K562 (cell line): ENCODE measurements at regions not wholly inside any gene's neighbourhood (a gene's known extent, or its start where the extent isn't known, plus 50 kb on each side); places are given as distances from the start of the nearest gene placed in this dataset.

ENCODE experiments used
- ADNP ChIP-seq: fragments of 200-800 bp; sonication (Bioruptor generic); IDR thresholded peaks from 2 replicates; pipeline ENCODE4 v1.6.1; 2016; ENCODE audit warnings: missing genetic modification characterization, missing compliant biosample characterization
- BDP1 ChIP-seq: IDR thresholded peaks from 3 replicates; pipeline ENCODE4 v1.6.1; 2011; ENCODE audit not compliant: insufficient read length, insufficient read depth
- CBX8 ChIP-seq: fragments of 200-600 bp; sonication (generic); IDR thresholded peaks from 2 replicates; pipeline ENCODE4 v1.6.1; 2012; ENCODE audit warnings: borderline replicate concordance, mixed run types, low read depth, mild to moderate bottlenecking, moderate library complexity, mixed read lengths, low read length, control low read depth, inconsistent platforms; ENCODE audit not compliant: poor library complexity, severe bottlenecking; ENCODE audit errors: extremely low read depth
- FOXJ2 ChIP-seq: fragments of 200-800 bp; sonication (Bioruptor generic); IDR thresholded peaks from 2 replicates; pipeline ENCODE4 v1.6.1; 2016; ENCODE audit warnings: missing genetic modification characterization, missing compliant biosample characterization
- GATAD2B ChIP-seq: fragments of 450-650 bp; IDR thresholded peaks from 2 replicates; pipeline ENCODE4 v1.6.1; 2017; ENCODE audit warnings: mild to moderate bottlenecking, borderline replicate concordance
- MEF2A ChIP-seq: IDR thresholded peaks from 2 replicates; pipeline ENCODE4 v1.6.1; 2011; ENCODE audit warnings: low read depth, mild to moderate bottlenecking, low read length, moderate library complexity; ENCODE audit not compliant: control insufficient read depth
- MXD1 ChIP-seq: fragments of 250-450 bp; sonication (Bioruptor Pico); IDR thresholded peaks from 2 replicates; pipeline ENCODE4 v1.8.0; 2021; ENCODE audit warnings: borderline replicate concordance, mild to moderate bottlenecking, moderate library complexity; ENCODE audit not compliant: poor library complexity, severe bottlenecking
- NFIC ChIP-seq: fragments of 450-650 bp; IDR thresholded peaks from 2 replicates; pipeline ENCODE4 v1.6.1; 2017; ENCODE audit warnings: mild to moderate bottlenecking, inconsistent platforms
- NFRKB ChIP-seq: fragments of 450-650 bp; IDR thresholded peaks from 2 replicates; pipeline ENCODE4 v1.6.1; 2016; ENCODE audit warnings: low read depth
- POLR2H ChIP-seq: IDR thresholded peaks from 2 replicates; pipeline ENCODE4 v1.6.1; 2016; ENCODE audit warnings: missing genetic modification characterization, low read depth, mild to moderate bottlenecking, control low read depth, missing compliant biosample characterization, moderate library complexity
- POLR3G ChIP-seq: IDR thresholded peaks from 2 replicates; pipeline ENCODE4 v1.6.1; 2011; ENCODE audit not compliant: insufficient read length, insufficient replicate concordance; ENCODE audit errors: extremely low read depth
- SMARCA4 ChIP-seq: fragments of 450-650 bp; IDR thresholded peaks from 2 replicates; pipeline ENCODE4 v1.6.1; 2016
- TBP ChIP-seq: optimal IDR thresholded peaks from 2 replicates; pipeline ENCODE3; 2011; ENCODE audit warnings: low read depth, low read length, improper control_type of control experiment
- TCF3 ChIP-seq: sonication (generic); formaldehyde crosslinking; IDR thresholded peaks from 2 replicates; pipeline ENCODE4 v1.4.0; 2020; ENCODE audit warnings: mild to moderate bottlenecking, missing genetic modification reagents
- ZNF740 ChIP-seq, 3 experiments: fragments of 200-800 bp in 1 of 3; sonication (Bioruptor generic) in 1 of 3; sonication (generic) in 1 of 3; formaldehyde crosslinking in 1 of 3; IDR thresholded peaks; 2 replicates each; pipeline versions ENCODE4 v1.6.1 to v1.8.0; 2016 to 2022; ENCODE audit warnings: mild to moderate bottlenecking in 2 of 3, missing compliant biosample characterization in 2 of 3, missing genetic modification characterization in 2 of 3, missing genetic modification reagents in 1 of 3
- TF ChIP-seq, protein P1 (sequence below): IDR thresholded peaks from 2 replicates; pipeline ENCODE4 v1.6.1; 2011; ENCODE audit warnings: borderline replicate concordance, low read depth, mild to moderate bottlenecking, moderate library complexity, low read length; ENCODE audit not compliant: insufficient read depth, poor library complexity, severe bottlenecking
- TF ChIP-seq, protein P2 (sequence below), 2 experiments: fragments of 450-650 bp; conservative IDR thresholded peaks; 2 replicates each; pipeline ENCODE4 v1.6.1; 2017; ENCODE audit warnings: mild to moderate bottlenecking in 2 of 2, moderate library complexity in 2 of 2
- TF ChIP-seq, protein P3 (sequence below): IDR thresholded peaks from 3 replicates; pipeline ENCODE4 v1.6.1; 2011; ENCODE audit warnings: borderline replicate concordance, mild to moderate bottlenecking, moderate library complexity; ENCODE audit not compliant: insufficient read length; ENCODE audit errors: extremely low read depth

DNA sequence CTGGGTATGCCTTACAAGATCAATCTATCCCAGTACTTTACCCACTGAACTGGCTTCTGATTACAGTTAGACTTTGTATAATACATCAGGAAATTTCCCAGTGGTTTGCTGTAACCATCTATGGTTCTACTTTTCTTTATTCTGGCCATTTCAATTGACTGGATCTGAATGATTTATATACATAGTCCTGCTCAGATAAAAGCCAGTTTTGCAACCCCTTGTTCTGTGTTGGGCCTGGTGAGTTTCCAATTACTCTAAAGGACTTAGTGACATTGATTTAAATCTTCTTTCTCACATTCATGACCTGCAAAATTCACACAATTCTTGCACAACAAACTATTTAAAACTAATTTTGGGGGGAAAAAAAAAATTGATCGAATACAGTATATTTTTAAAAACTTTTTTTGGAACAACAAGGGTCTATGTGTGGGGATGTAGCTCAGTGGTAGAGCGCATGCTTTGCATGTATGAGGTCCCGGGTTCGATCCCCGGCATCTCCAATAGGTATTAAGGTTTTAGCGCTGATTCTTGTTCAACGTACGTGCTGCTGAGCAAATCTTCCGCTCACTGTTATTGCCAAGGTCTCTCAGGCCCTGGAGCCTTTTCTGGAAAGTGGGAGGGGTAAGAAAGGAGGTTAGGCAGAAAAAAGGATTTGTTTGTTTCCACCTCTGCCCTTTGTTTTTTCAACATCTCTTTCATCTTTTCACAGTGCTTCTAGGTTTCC is 117.5 kb downstream of the GPX5 start (continued):
- TF ChIP-seq, protein P1, sequence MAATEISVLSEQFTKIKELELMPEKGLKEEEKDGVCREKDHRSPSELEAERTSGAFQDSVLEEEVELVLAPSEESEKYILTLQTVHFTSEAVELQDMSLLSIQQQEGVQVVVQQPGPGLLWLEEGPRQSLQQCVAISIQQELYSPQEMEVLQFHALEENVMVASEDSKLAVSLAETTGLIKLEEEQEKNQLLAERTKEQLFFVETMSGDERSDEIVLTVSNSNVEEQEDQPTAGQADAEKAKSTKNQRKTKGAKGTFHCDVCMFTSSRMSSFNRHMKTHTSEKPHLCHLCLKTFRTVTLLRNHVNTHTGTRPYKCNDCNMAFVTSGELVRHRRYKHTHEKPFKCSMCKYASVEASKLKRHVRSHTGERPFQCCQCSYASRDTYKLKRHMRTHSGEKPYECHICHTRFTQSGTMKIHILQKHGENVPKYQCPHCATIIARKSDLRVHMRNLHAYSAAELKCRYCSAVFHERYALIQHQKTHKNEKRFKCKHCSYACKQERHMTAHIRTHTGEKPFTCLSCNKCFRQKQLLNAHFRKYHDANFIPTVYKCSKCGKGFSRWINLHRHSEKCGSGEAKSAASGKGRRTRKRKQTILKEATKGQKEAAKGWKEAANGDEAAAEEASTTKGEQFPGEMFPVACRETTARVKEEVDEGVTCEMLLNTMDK, result no peak
- TF ChIP-seq ZNF740 (CRISPR knock-in tag; IDR thresholded peaks at IDR 0.05) (no peak), ZNF740 (tag; IDR thresholded peaks at IDR 0.05) (no peak), ADNP (tag) (0 out of 2 replicates have a peak, but pooled peaks have one; percentile 31), TCF3 (CRISPR knock-in tag) (no peak), CBX8 (no peak), NFRKB (no peak), SMARCA4 (no peak), MXD1 (no peak), POLR3G (peak; percentile 24), NFIC (peak; percentile 52; the same call in 1 of the 2 replicates), BDP1 (peak; percentile 25), MEF2A (no peak), GATAD2B (no peak), POLR2H (tag) (peak; percentile 98), TBP (peak; percentile 99), FOXJ2 (tag) (no peak)
- TF ChIP-seq, protein P2, sequence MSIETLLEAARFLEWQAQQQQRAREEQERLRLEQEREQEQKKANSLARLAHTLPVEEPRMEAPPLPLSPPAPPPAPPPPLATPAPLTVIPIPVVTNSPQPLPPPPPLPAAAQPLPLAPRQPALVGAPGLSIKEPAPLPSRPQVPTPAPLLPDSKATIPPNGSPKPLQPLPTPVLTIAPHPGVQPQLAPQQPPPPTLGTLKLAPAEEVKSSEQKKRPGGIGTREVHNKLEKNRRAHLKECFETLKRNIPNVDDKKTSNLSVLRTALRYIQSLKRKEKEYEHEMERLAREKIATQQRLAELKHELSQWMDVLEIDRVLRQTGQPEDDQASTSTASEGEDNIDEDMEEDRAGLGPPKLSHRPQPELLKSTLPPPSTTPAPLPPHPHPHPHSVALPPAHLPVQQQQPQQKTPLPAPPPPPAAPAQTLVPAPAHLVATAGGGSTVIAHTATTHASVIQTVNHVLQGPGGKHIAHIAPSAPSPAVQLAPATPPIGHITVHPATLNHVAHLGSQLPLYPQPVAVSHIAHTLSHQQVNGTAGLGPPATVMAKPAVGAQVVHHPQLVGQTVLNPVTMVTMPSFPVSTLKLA (conservative IDR thresholded peaks at IDR 0.05), result 0 out of 4 replicates have a peak, but pooled peaks of 1 of the 2 experiments have one; percentile 14
- TF ChIP-seq, protein P3, sequence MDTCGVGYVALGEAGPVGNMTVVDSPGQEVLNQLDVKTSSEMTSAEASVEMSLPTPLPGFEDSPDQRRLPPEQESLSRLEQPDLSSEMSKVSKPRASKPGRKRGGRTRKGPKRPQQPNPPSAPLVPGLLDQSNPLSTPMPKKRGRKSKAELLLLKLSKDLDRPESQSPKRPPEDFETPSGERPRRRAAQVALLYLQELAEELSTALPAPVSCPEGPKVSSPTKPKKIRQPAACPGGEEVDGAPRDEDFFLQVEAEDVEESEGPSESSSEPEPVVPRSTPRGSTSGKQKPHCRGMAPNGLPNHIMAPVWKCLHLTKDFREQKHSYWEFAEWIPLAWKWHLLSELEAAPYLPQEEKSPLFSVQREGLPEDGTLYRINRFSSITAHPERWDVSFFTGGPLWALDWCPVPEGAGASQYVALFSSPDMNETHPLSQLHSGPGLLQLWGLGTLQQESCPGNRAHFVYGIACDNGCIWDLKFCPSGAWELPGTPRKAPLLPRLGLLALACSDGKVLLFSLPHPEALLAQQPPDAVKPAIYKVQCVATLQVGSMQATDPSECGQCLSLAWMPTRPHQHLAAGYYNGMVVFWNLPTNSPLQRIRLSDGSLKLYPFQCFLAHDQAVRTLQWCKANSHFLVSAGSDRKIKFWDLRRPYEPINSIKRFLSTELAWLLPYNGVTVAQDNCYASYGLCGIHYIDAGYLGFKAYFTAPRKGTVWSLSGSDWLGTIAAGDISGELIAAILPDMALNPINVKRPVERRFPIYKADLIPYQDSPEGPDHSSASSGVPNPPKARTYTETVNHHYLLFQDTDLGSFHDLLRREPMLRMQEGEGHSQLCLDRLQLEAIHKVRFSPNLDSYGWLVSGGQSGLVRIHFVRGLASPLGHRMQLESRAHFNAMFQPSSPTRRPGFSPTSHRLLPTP, result peak; percentile 79
